ENCODE measurements at regions not wholly inside any gene's neighbourhood (a gene's known extent, or its start where the extent isn't known, plus 50 kb on each side); places are given as distances from the start of the nearest gene placed in this dataset.

DNA sequence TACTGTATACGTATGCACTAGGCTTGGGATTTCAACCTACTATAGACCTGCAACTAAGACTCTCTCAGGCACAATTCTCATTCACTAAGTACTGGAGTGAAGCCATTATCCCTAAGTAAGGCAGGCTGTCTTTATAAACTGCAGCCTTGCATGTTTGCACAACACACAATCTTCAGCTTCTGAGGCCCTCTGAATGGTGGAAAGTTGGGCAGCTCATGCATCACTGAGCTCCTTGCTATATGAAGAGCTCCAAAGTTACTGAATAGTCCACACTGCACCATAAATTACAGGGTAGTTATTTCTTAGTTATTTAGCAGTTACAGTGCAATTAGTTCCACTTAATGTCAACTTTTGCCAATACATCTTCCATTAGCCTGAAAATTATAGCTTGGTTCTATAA is 384.6 kb downstream of the BRINP1 start:
- Histone ChIP-seq H3K9me2 (ENCODE audit: low read depth, low read length) (no peaks in the 10 kb centered on the region), H3K4me1 (ENCODE audit: insufficient read depth, low read length, severe bottlenecking) (no peaks in the 10 kb centered on the region), H3K79me2 (ENCODE audit: insufficient read depth, low read length) (no peaks in the 10 kb centered on the region), H3K27ac (ENCODE audit: low read depth, low read length, poor library complexity, severe bottlenecking) (no peak overlapping the region), H2AFZ (ENCODE audit: low read length) (no peak overlapping the region), H3K36me3 (ENCODE audit: insufficient read depth, low read length) (no peaks in the 10 kb centered on the region), H3F3A (ENCODE audit: insufficient read depth, low read length) (no peaks in the 10 kb centered on the region), H3K4me3 (ENCODE audit: low read depth, low read length, poor library complexity, severe bottlenecking) (no peak overlapping the region), H3K9me3 (ENCODE audit: low read length) (no peaks in the 10 kb centered on the region), H3K9ac (ENCODE audit: low read length) (no peak overlapping the region), H3K4me2 (ENCODE audit: low read length) (no peak overlapping the region), H3K27me3 (ENCODE audit: insufficient read depth, low read length) (no peaks in the 10 kb centered on the region), H4K20me1 (ENCODE audit: insufficient read depth, low read length) (no peaks in the 10 kb centered on the region)
- TF ChIP-seq, protein P1, sequence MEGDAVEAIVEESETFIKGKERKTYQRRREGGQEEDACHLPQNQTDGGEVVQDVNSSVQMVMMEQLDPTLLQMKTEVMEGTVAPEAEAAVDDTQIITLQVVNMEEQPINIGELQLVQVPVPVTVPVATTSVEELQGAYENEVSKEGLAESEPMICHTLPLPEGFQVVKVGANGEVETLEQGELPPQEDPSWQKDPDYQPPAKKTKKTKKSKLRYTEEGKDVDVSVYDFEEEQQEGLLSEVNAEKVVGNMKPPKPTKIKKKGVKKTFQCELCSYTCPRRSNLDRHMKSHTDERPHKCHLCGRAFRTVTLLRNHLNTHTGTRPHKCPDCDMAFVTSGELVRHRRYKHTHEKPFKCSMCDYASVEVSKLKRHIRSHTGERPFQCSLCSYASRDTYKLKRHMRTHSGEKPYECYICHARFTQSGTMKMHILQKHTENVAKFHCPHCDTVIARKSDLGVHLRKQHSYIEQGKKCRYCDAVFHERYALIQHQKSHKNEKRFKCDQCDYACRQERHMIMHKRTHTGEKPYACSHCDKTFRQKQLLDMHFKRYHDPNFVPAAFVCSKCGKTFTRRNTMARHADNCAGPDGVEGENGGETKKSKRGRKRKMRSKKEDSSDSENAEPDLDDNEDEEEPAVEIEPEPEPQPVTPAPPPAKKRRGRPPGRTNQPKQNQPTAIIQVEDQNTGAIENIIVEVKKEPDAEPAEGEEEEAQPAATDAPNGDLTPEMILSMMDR (IDR thresholded peaks at IDR 0.05; ENCODE audit: low read length) = no peak
- no peak for TF ChIP-seq EZH2 (IDR thresholded peaks at IDR 0.05; ENCODE audit: borderline replicate concordance, low read length)

DNA sequence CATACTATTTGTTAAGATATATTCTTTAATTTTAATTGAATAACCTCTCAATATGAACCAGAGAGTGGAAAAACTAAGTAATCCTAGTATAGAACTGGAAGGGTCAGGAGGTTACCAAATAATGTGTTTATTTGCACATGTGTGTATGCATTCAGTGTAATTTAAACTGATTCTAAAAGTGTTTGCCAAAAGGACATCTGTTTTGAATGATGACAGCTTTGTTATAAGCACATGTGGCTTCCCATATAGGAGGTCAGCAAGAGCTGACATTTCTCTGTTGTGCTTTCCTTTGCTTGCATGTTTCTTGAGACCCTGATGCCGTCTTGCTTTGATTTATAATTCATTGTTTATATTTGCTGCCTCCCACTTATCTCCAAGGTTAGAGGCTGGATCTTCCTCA is 383.4 kb downstream of the BRINP1 start:
- H3F3A ChIP-seq (ENCODE audit: insufficient read depth, low read length) = no peaks in the 10 kb centered on the region
- TF ChIP-seq EZH2 (IDR thresholded peaks at IDR 0.05; ENCODE audit: borderline replicate concordance, low read length) = no peak
- TF ChIP-seq, protein P1 (IDR thresholded peaks at IDR 0.05; ENCODE audit: low read length) = no peak
- H3K27ac ChIP-seq (ENCODE audit: low read depth, low read length, poor library complexity, severe bottlenecking) = no peak overlapping the region
- H3K36me3 ChIP-seq (ENCODE audit: insufficient read depth, low read length) = no peaks in the 10 kb centered on the region
- no peak overlapping the region for H3K4me3 ChIP-seq (ENCODE audit: low read depth, low read length, poor library complexity, severe bottlenecking)
- H3K9ac ChIP-seq (ENCODE audit: low read length) = no peak overlapping the region
- no peak overlapping the region for H2AFZ ChIP-seq (ENCODE audit: low read length)
- no peaks in the 10 kb centered on the region for H3K9me3 ChIP-seq (ENCODE audit: low read length)
- no peaks in the 10 kb centered on the region for H4K20me1 ChIP-seq (ENCODE audit: insufficient read depth, low read length)
- no peak overlapping the region for H3K4me2 ChIP-seq (ENCODE audit: low read length)
- no peaks in the 10 kb centered on the region for H3K27me3 ChIP-seq (ENCODE audit: insufficient read depth, low read length)
- no peaks in the 10 kb centered on the region for H3K79me2 ChIP-seq (ENCODE audit: insufficient read depth, low read length)
- H3K9me2 ChIP-seq (ENCODE audit: low read depth, low read length) = no peaks in the 10 kb centered on the region
- no peaks in the 10 kb centered on the region for H3K4me1 ChIP-seq (ENCODE audit: insufficient read depth, low read length, severe bottlenecking)

DNA sequence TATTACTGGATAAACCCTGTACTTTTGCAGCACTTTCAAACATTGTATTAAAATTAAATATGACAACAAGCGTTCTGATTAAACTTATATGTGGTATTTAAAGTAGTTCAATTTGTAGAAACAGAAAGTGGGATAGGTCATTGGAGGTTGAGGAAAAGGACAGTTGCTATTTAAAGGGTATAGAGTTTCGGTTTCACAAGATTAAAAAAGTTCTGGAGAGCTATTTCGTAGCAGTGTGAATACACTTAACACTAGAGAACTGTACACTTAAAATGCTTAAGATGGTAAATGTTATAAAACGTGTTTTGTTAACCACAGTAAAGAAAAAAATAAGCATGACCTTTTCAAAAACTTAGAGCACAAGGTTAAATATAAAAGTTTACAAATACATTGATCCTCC is 382.1 kb downstream of the BRINP1 start:
- Histone ChIP-seq H3K4me1 (ENCODE audit: insufficient read depth, low read length, severe bottlenecking) (no peaks in the 10 kb centered on the region), H3K36me3 (ENCODE audit: insufficient read depth, low read length) (no peaks in the 10 kb centered on the region), H3F3A (ENCODE audit: insufficient read depth, low read length) (no peaks in the 10 kb centered on the region), H2AFZ (ENCODE audit: low read length) (no peak overlapping the region), H3K4me2 (ENCODE audit: low read length) (no peak overlapping the region), H3K27ac (ENCODE audit: low read depth, low read length, poor library complexity, severe bottlenecking) (no peak overlapping the region), H3K9me2 (ENCODE audit: low read depth, low read length) (no peaks in the 10 kb centered on the region), H3K9me3 (ENCODE audit: low read length) (no peaks in the 10 kb centered on the region), H3K9ac (ENCODE audit: low read length) (no peak overlapping the region), H3K4me3 (ENCODE audit: low read depth, low read length, poor library complexity, severe bottlenecking) (no peak overlapping the region), H4K20me1 (ENCODE audit: insufficient read depth, low read length) (no peaks in the 10 kb centered on the region), H3K79me2 (ENCODE audit: insufficient read depth, low read length) (no peaks in the 10 kb centered on the region), H3K27me3 (ENCODE audit: insufficient read depth, low read length) (no peaks in the 10 kb centered on the region)
- TF ChIP-seq, protein P1 (IDR thresholded peaks at IDR 0.05; ENCODE audit: low read length) = no peak
- no peak for TF ChIP-seq EZH2 (IDR thresholded peaks at IDR 0.05; ENCODE audit: borderline replicate concordance, low read length)

Measured in OCI-LY1 (cell line).